ENCODE measurements at regions not wholly inside any gene's neighbourhood (a gene's known extent, or its start where the extent isn't known, plus 50 kb on each side); places are given as distances from the start of the nearest gene placed in this dataset.

DNA sequence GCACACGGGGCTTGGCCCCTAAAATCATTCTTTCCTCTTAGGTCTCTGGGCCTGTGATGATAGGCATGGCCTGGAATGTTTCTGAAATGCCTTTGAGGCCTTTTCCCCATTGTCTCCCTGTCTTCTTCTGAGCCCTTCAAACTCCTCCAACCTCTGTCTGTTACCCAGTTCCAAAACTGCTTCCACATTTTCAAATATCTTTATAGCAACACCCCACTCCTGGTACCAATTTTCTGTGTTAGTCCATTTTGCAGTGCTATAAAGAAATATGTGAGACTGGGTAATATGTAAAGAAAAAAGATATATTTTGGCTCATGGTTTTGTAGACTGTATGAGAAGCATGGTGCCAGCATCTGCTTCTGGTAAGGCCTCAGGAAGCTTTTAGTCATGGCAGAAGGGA lies 158.8 kb downstream of the TM2D1 start:
- TF ChIP-seq, protein P1, sequence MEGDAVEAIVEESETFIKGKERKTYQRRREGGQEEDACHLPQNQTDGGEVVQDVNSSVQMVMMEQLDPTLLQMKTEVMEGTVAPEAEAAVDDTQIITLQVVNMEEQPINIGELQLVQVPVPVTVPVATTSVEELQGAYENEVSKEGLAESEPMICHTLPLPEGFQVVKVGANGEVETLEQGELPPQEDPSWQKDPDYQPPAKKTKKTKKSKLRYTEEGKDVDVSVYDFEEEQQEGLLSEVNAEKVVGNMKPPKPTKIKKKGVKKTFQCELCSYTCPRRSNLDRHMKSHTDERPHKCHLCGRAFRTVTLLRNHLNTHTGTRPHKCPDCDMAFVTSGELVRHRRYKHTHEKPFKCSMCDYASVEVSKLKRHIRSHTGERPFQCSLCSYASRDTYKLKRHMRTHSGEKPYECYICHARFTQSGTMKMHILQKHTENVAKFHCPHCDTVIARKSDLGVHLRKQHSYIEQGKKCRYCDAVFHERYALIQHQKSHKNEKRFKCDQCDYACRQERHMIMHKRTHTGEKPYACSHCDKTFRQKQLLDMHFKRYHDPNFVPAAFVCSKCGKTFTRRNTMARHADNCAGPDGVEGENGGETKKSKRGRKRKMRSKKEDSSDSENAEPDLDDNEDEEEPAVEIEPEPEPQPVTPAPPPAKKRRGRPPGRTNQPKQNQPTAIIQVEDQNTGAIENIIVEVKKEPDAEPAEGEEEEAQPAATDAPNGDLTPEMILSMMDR (conservative IDR thresholded peaks at IDR 0.05; ENCODE audit: low read depth, low read length), result no peak
- no peak for TF ChIP-seq EZH2 (IDR thresholded peaks at IDR 0.05; ENCODE audit: low read length, unreplicated experiment)
